T-helper 1 cell treated with Interleukin-12 subunit alpha and Interleukin-12 subunit beta and Interleukin-4 antibody, amounts not matched to agents 30 μg/mL and 1 μg/mL, for 36 hours (primary cell): ENCODE measurements at regions not wholly inside any gene's neighbourhood (a gene's known extent, or its start where the extent isn't known, plus 50 kb on each side); places are given as distances from the start of the nearest gene placed in this dataset.

Experiments
- H3K27ac Mint-ChIP-seq: one replicate; pipeline ENCODE4 v1.8.0; 2021; ENCODE audit warnings: mild to moderate bottlenecking, mixed read lengths
- H3K27me3 Mint-ChIP-seq: one replicate; pipeline ENCODE4 v1.8.0; 2021; ENCODE audit warnings: low read depth, mixed read lengths
- H3K36me3 Mint-ChIP-seq: one replicate; pipeline ENCODE4 v1.8.0; 2021; ENCODE audit warnings: low read depth, mixed read lengths
- H3K4me1 Mint-ChIP-seq: one replicate; pipeline ENCODE4 v1.8.0; 2021; ENCODE audit warnings: low read depth, mixed read lengths
- H3K4me3 Mint-ChIP-seq: one replicate; pipeline ENCODE4 v1.8.0; 2021; ENCODE audit warnings: mild to moderate bottlenecking, moderate library complexity, mixed read lengths
- H3K9me3 Mint-ChIP-seq: one replicate; pipeline ENCODE4 v1.8.0; 2021; ENCODE audit warnings: mixed read lengths

- peaks cover 42% of the 10 kb centered on the region for H3K4me1 Mint-ChIP-seq
Measured at GRCh38 chr6:144580039-144580438, 294.9 kb downstream of the UTRN start.

GRCh38 chr6:144580771-144581170 lies 295.6 kb downstream of the UTRN start:
- Mint-ChIP-seq H3K36me3 (peaks cover 24% of the 10 kb centered on the region), H3K27ac (peak overlapping the region; percentile 2), H3K4me3 (no peak overlapping the region), H3K9me3 (no peaks in the 10 kb centered on the region), H3K27me3 (no peaks in the 10 kb centered on the region), H3K4me1 (peaks cover 43% of the 10 kb centered on the region)

More at GRCh38 chr6:144580039-144580438, 294.9 kb downstream of the UTRN start:
- Mint-ChIP-seq H3K27me3 (no peaks in the 10 kb centered on the region), H3K4me3 (no peak overlapping the region), H3K36me3 (peaks cover 24% of the 10 kb centered on the region), H3K9me3 (no peaks in the 10 kb centered on the region), H3K27ac (peak overlapping the region; percentile 15)

GRCh38 chr6:144581812-144582537 lies 296.8 kb downstream of the UTRN start:
- H3K36me3 Mint-ChIP-seq: peaks cover 22% of the 10 kb centered on the region
- H3K27me3 Mint-ChIP-seq: no peaks in the 10 kb centered on the region
- no peaks in the 10 kb centered on the region for H3K9me3 Mint-ChIP-seq
- H3K27ac Mint-ChIP-seq: peak overlapping the region; percentile 89
- peaks cover 43% of the 10 kb centered on the region for H3K4me1 Mint-ChIP-seq
- H3K4me3 Mint-ChIP-seq: peak overlapping the region; percentile 84

- Mint-ChIP-seq H3K27ac (peak overlapping the region; percentile 89), H3K9me3 (no peaks in the 10 kb centered on the region), H3K36me3 (peaks cover 24% of the 10 kb centered on the region), H3K27me3 (no peaks in the 10 kb centered on the region), H3K4me3 (peak overlapping the region; percentile 84), H3K4me1 (peaks cover 43% of the 10 kb centered on the region)
Measured at GRCh38 chr6:144582939-144583613, 297.9 kb downstream of the UTRN start.

GRCh38 chr6:144583614-144583954 lies 298.4 kb downstream of the UTRN start:
- peak overlapping the region; percentile 84 for H3K4me3 Mint-ChIP-seq
- no peaks in the 10 kb centered on the region for H3K27me3 Mint-ChIP-seq
- no peaks in the 10 kb centered on the region for H3K9me3 Mint-ChIP-seq
- peaks cover 42% of the 10 kb centered on the region for H3K4me1 Mint-ChIP-seq
- H3K36me3 Mint-ChIP-seq: peaks cover 23% of the 10 kb centered on the region
- peak overlapping the region; percentile 89 for H3K27ac Mint-ChIP-seq

GRCh38 chr6:144585217-144585814 lies 300.2 kb downstream of the UTRN start:
- Mint-ChIP-seq H3K27ac (no peak overlapping the region), H3K9me3 (no peaks in the 10 kb centered on the region)

GRCh38 chr6:144586986-144587385 lies 301.9 kb downstream of the UTRN start:
- Mint-ChIP-seq H3K4me1 (peaks cover 24% of the 10 kb centered on the region), H3K4me3 (no peak overlapping the region), H3K27me3 (no peaks in the 10 kb centered on the region), H3K9me3 (no peaks in the 10 kb centered on the region), H3K36me3 (peaks cover 13% of the 10 kb centered on the region), H3K27ac (no peak overlapping the region)

More at GRCh38 chr6:144585217-144585814, 300.2 kb downstream of the UTRN start:
- H3K4me3 Mint-ChIP-seq: no peak overlapping the region
- H3K36me3 Mint-ChIP-seq: peaks cover 15% of the 10 kb centered on the region
- H3K4me1 Mint-ChIP-seq: peaks cover 34% of the 10 kb centered on the region
- no peaks in the 10 kb centered on the region for H3K27me3 Mint-ChIP-seq

GRCh38 chr6:144588697-144589325 lies 303.7 kb downstream of the UTRN start:
- Mint-ChIP-seq H3K9me3 (no peaks in the 10 kb centered on the region), H3K36me3 (peaks cover 18% of the 10 kb centered on the region), H3K27ac (no peak overlapping the region), H3K4me3 (no peak overlapping the region), H3K4me1 (peaks cover 6% of the 10 kb centered on the region), H3K27me3 (no peaks in the 10 kb centered on the region)

GRCh38 chr6:144590532-144590931 lies 305.4 kb downstream of the UTRN start:
- Mint-ChIP-seq H3K4me3 (no peak overlapping the region), H3K4me1 (no peaks in the 10 kb centered on the region), H3K9me3 (no peaks in the 10 kb centered on the region), H3K27ac (no peak overlapping the region), H3K36me3 (peaks cover 18% of the 10 kb centered on the region), H3K27me3 (no peaks in the 10 kb centered on the region)

- Mint-ChIP-seq H3K9me3 (no peaks in the 10 kb centered on the region), H3K27ac (no peak overlapping the region), H3K4me1 (peaks cover 5% of the 10 kb centered on the region)
Measured at GRCh38 chr6:144593392-144593791, 308.3 kb downstream of the UTRN start.

GRCh38 chr6:144594585-144594984 lies 309.4 kb downstream of the UTRN start:
- H3K4me1 Mint-ChIP-seq: peaks cover 13% of the 10 kb centered on the region
- H3K36me3 Mint-ChIP-seq: peaks cover 10% of the 10 kb centered on the region
- no peak overlapping the region for H3K27ac Mint-ChIP-seq
- no peak overlapping the region for H3K4me3 Mint-ChIP-seq
- H3K27me3 Mint-ChIP-seq: no peaks in the 10 kb centered on the region
- no peaks in the 10 kb centered on the region for H3K9me3 Mint-ChIP-seq

More at GRCh38 chr6:144593392-144593791, 308.3 kb downstream of the UTRN start:
- Mint-ChIP-seq H3K27me3 (no peaks in the 10 kb centered on the region), H3K4me3 (no peak overlapping the region), H3K36me3 (peaks cover 10% of the 10 kb centered on the region)

- no peak overlapping the region for H3K27ac Mint-ChIP-seq
- H3K4me1 Mint-ChIP-seq: peaks cover 17% of the 10 kb centered on the region
- no peak overlapping the region for H3K4me3 Mint-ChIP-seq
- H3K9me3 Mint-ChIP-seq: no peaks in the 10 kb centered on the region
- H3K27me3 Mint-ChIP-seq: no peaks in the 10 kb centered on the region
- H3K36me3 Mint-ChIP-seq: peaks cover 14% of the 10 kb centered on the region
Measured at GRCh38 chr6:144595266-144595665, 310.1 kb downstream of the UTRN start.

GRCh38 chr6:144597511-144597910 lies 312.4 kb downstream of the UTRN start:
- H3K27ac Mint-ChIP-seq: no peak overlapping the region
- H3K4me1 Mint-ChIP-seq: peaks cover 27% of the 10 kb centered on the region
- H3K36me3 Mint-ChIP-seq: peaks cover 21% of the 10 kb centered on the region
- no peaks in the 10 kb centered on the region for H3K9me3 Mint-ChIP-seq
- H3K4me3 Mint-ChIP-seq: no peak overlapping the region
- H3K27me3 Mint-ChIP-seq: no peaks in the 10 kb centered on the region

GRCh38 chr6:144599615-144600014 lies 314.5 kb downstream of the UTRN start:
- no peaks in the 10 kb centered on the region for H3K9me3 Mint-ChIP-seq
- H3K27me3 Mint-ChIP-seq: no peaks in the 10 kb centered on the region
- peaks cover 40% of the 10 kb centered on the region for H3K4me1 Mint-ChIP-seq
- no peak overlapping the region for H3K27ac Mint-ChIP-seq
- H3K36me3 Mint-ChIP-seq: peaks cover 16% of the 10 kb centered on the region
- H3K4me3 Mint-ChIP-seq: no peak overlapping the region
